Endothelial cell of umbilical vein (primary cell): ENCODE measurements at regions not wholly inside any gene's neighbourhood (a gene's known extent, or its start where the extent isn't known, plus 50 kb on each side); places are given as distances from the start of the nearest gene placed in this dataset.

Experiments
- BruUV-seq: library from RNA; stranded (reverse); fragments of 400-500 nt; replicated peaks from 2 replicates; lab custom pipeline; 2021; lab: Mats Ljungman, UMichigan
- CTCF ChIA-PET: fragments of 300-600, 350-600 bp; sonication (Branson Sonifier 250); formaldehyde crosslinking; loops from one replicate; lab custom pipeline; 2021; ENCODE audit warnings: antibody characterized with exemption, inconsistent platforms; lab: Charles Lee
- POLR2A ChIA-PET: fragments of 300-600, 350-600 bp; sonication (Branson Sonifier 250); formaldehyde crosslinking; loops from one replicate; lab custom pipeline; 2021; ENCODE audit warnings: antibody characterized with exemption, inconsistent platforms; lab: Charles Lee
- DNase-seq: peaks from one replicate; pipeline ENCODE4 v3.0.0-alpha.2; 2011; ENCODE audit warnings: low read depth, low spot score
- FAIRE-seq: peaks from 2 replicates; lab custom pipeline; 2011; peaks lifted over from hg19 to GRCh38; lab: Jason Lieb, UNC
- H2AFZ ChIP-seq: 2 replicates; pipeline ENCODE4 v1.6.0; 2012; ENCODE audit warnings: low read depth, low read length, control low read depth, inconsistent platforms
- H3K27ac ChIP-seq: 2 replicates; pipeline ENCODE4 v1.5.1; 2011; ENCODE audit warnings: low read depth, mild to moderate bottlenecking, control low read depth, low read length, moderate library complexity; ENCODE audit not compliant: insufficient read depth
- H3K27me3 ChIP-seq, 2 experiments: 2 replicates each; pipeline versions ENCODE4 v1.6.0 to v1.6.1; 2011; ENCODE audit warnings: low read length in 2 of 2, mixed read lengths in 1 of 2; ENCODE audit not compliant: control insufficient read depth in 2 of 2, insufficient read depth in 2 of 2
- H3K36me3 ChIP-seq, 2 experiments: 2 replicates in 1 of 2; 3 replicates in 1 of 2; pipeline ENCODE4 v1.5.1; 2011; ENCODE audit warnings: low read length in 2 of 2, mild to moderate bottlenecking in 1 of 2, moderate library complexity in 1 of 2; ENCODE audit not compliant: control insufficient read depth in 2 of 2, insufficient read depth in 2 of 2; ENCODE audit errors: extremely low read depth in 1 of 2
- H3K4me1 ChIP-seq: 3 replicates; pipeline ENCODE4 v1.5.1; 2011; ENCODE audit warnings: mild to moderate bottlenecking, low read length; ENCODE audit not compliant: control insufficient read depth, insufficient read depth; ENCODE audit errors: extremely low read depth
- H3K4me2 ChIP-seq: 2 replicates; pipeline ENCODE4 v1.6.1; 2011; ENCODE audit warnings: low read length, control low read depth, mixed read lengths; ENCODE audit not compliant: insufficient read depth
- H3K4me3 ChIP-seq, 3 experiments: fragments of 200-600 bp in 1 of 3; sonication (generic), shearing (Covaris generic) in 1 of 3; replicated peaks in 1 of 3; 2 replicates each; pipeline ENCODE4 v1.5.1; 2011 to 2016; ENCODE audit warnings: control low read depth in 3 of 3, low read length in 3 of 3, mild to moderate bottlenecking in 2 of 3, inconsistent platforms in 1 of 3, low read depth in 1 of 3, moderate library complexity in 1 of 3; ENCODE audit not compliant: insufficient read depth in 1 of 3
- H3K79me2 ChIP-seq: 2 replicates; pipeline ENCODE4 v1.6.0; 2012; ENCODE audit warnings: low read length, inconsistent platforms; ENCODE audit not compliant: control insufficient read depth, insufficient read depth
- H3K9ac ChIP-seq: replicated peaks from 2 replicates; pipeline ENCODE3; 2011; ENCODE audit warnings: low read length, control low read depth; ENCODE audit not compliant: insufficient read depth; ENCODE audit errors: extremely low read depth
- H3K9me1 ChIP-seq: replicated peaks from 3 replicates; pipeline ENCODE4 v1.6.0; 2011; ENCODE audit warnings: mild to moderate bottlenecking, low read length; ENCODE audit not compliant: control insufficient read depth, insufficient read depth; ENCODE audit errors: extremely low read depth
- H3K9me3 ChIP-seq: replicated peaks from 2 replicates; pipeline ENCODE4 v1.5.1; 2012; ENCODE audit warnings: low read length, inconsistent platforms; ENCODE audit not compliant: control insufficient read depth, insufficient read depth
- H4K20me1 ChIP-seq: replicated peaks from 2 replicates; pipeline ENCODE3; 2011; ENCODE audit warnings: mild to moderate bottlenecking, low read length; ENCODE audit not compliant: control insufficient read depth, insufficient read depth; ENCODE audit errors: extremely low read depth
- CTCF ChIP-seq, 2 donors: IDR thresholded peaks; 1 replicate in 1 of 2; 2 replicates in 1 of 2; pipeline ENCODE4 v1.5.1; 2011; ENCODE audit warnings: low read length in 2 of 2, mild to moderate bottlenecking in 2 of 2, moderate library complexity in 2 of 2, control low read depth in 1 of 2, inconsistent platforms in 1 of 2, low read depth in 1 of 2; ENCODE audit not compliant: insufficient read depth in 1 of 2; ENCODE audit errors: extremely low read depth in 1 of 2
- EZH2 ChIP-seq: IDR thresholded peaks from 2 replicates; pipeline ENCODE4 v1.6.1; 2012; ENCODE audit warnings: borderline replicate concordance, low read depth, mild to moderate bottlenecking, moderate library complexity, low read length, inconsistent platforms; ENCODE audit not compliant: severe bottlenecking
- FOS ChIP-seq: IDR thresholded peaks from 2 replicates; pipeline ENCODE4 v1.6.1; 2011; ENCODE audit warnings: mild to moderate bottlenecking, low read length, moderate library complexity, borderline replicate concordance; ENCODE audit not compliant: insufficient read depth
- GATA2 ChIP-seq: IDR thresholded peaks from 2 replicates; pipeline ENCODE4 v1.7.0; 2011; ENCODE audit warnings: low read depth, mild to moderate bottlenecking, moderate library complexity, mixed read lengths, low read length; ENCODE audit not compliant: insufficient read length, insufficient read depth
- JUN ChIP-seq: IDR thresholded peaks from 2 replicates; pipeline ENCODE4 v1.6.1; 2011; ENCODE audit warnings: borderline replicate concordance, low read depth; ENCODE audit not compliant: insufficient read length, insufficient read depth
- MAX ChIP-seq: IDR thresholded peaks from 2 replicates; pipeline ENCODE4 v1.6.1; 2011; ENCODE audit not compliant: insufficient read depth, insufficient read length
- MYC ChIP-seq: IDR thresholded peaks from one replicate; pipeline ENCODE4 v1.6.1; 2011; ENCODE audit warnings: mild to moderate bottlenecking, low read depth, low read length
- POLR2A ChIP-seq: IDR thresholded peaks from 2 replicates; pipeline ENCODE4 v1.6.1; 2012; ENCODE audit warnings: low read depth, mild to moderate bottlenecking, control low read depth, low read length
- POLR2AphosphoS5 ChIP-seq: IDR thresholded peaks from 2 replicates; pipeline ENCODE4 v1.6.1; 2012; ENCODE audit warnings: low read depth, mild to moderate bottlenecking, control low read depth, low read length, moderate library complexity; ENCODE audit not compliant: insufficient read depth
- dilution Hi-C: fragments of 300-500 bp; cut with MboI; formaldehyde crosslinking; loops from one replicate; pipeline ENCODE4 v1.15.0; 2019; ENCODE audit warnings: low sequenced_read_pairs; ENCODE audit not compliant: extremely low pct_ligation_motif_present
- intact Hi-C: fragments of 100-400 bp; cut with micrococcal nuclease; formaldehyde crosslinking; loops from one replicate; pipeline ENCODE4 v1.10.0; 2022

GRCh38 chrX:139298437-139298836 is 232.1 kb upstream of the F9 start:
- no TSS peak for BruUV-seq
- Histone ChIP-seq H3K9ac (no peak overlapping the region), H3K27me3 (no peaks in the 10 kb centered on the region), H3K36me3 (no peaks in the 10 kb centered on the region), H3K4me1 (no peaks in the 10 kb centered on the region), H3K79me2 (no peaks in the 10 kb centered on the region), H4K20me1 (no peaks in the 10 kb centered on the region), H3K27ac (no peak overlapping the region), H3K9me1 (no peaks in the 10 kb centered on the region), H3K9me3 (no peaks in the 10 kb centered on the region), H3K4me3 (no peak overlapping the region), H3K4me2 (no peak overlapping the region), H2AFZ (no peak overlapping the region)
- FAIRE-seq (no peak), DNase-seq (no peak)
- POLR2A ChIA-PET: no interaction called here
- dilution Hi-C loops (no loop called here), intact Hi-C loops (no loop called here)
- CTCF ChIA-PET: no interaction called here
- TF ChIP-seq FOS: no peak
- TF ChIP-seq MAX: no peak
- no peak for TF ChIP-seq EZH2
- TF ChIP-seq POLR2A: no peak

- Histone ChIP-seq H3K9me1 (no peaks in the 10 kb centered on the region), H3K4me2 (no peak overlapping the region), H3K9ac (no peak overlapping the region), H3K4me1 (no peaks in the 10 kb centered on the region), H3K36me3 (no peaks in the 10 kb centered on the region), H2AFZ (no peak overlapping the region), H3K79me2 (no peaks in the 10 kb centered on the region), H3K27ac (no peak overlapping the region), H4K20me1 (no peaks in the 10 kb centered on the region), H3K4me3 (no peak overlapping the region), H3K9me3 (no peaks in the 10 kb centered on the region), H3K27me3 (no peaks in the 10 kb centered on the region)
- intact Hi-C loops (no loop called here), dilution Hi-C loops (no loop called here)
- CTCF ChIA-PET: no interaction called here
- POLR2A ChIA-PET: no interaction called here
- DNase-seq (no peak), FAIRE-seq (no peak)
- no peak for TF ChIP-seq JUN
- no peak for TF ChIP-seq POLR2A
- TF ChIP-seq CTCF (IDR thresholded peaks at IDR 0.05; ENCODE audit: extremely low read depth in 1 of 2, insufficient read depth in 1 of 2, low read depth in 1 of 2, low read length in 2 of 2): no peak
- TF ChIP-seq POLR2AphosphoS5: no peak
- no peak for TF ChIP-seq FOS
- no peak for TF ChIP-seq EZH2
- TF ChIP-seq GATA2: no peak
- no peak for TF ChIP-seq MAX
- no peak for TF ChIP-seq MYC
- BruUV-seq: no TSS peak
Observed at GRCh38 chrX:139297638-139298037, 232.9 kb upstream of the F9 start.
